ENCODE measurements at regions not wholly inside any gene's neighbourhood (a gene's known extent, or its start where the extent isn't known, plus 50 kb on each side); places are given as distances from the start of the nearest gene placed in this dataset.
"Not testable (repeated sequence)": the region's sequence is repeated elsewhere in the genome, so short reads cannot be mapped to it uniquely, and the experiment has no call there.

GRCh38 chr2:182595650-182596049, 120.4 kb upstream of the DNAJC10 start:
- no peak for DNase-seq (ENCODE audit: low read depth)

- no peak for DNase-seq (ENCODE audit: low read depth)
Measured at GRCh38 chr2:182597570-182598295, 118.3 kb upstream of the DNAJC10 start.

GRCh38 chr2:182598626-182599025, 117.4 kb upstream of the DNAJC10 start:
- DNase-seq (ENCODE audit: low read depth), result no peak

- DNase-seq (ENCODE audit: low read depth), result no peak
Measured at GRCh38 chr2:182605166-182605565, 110.9 kb upstream of the DNAJC10 start.

- no peak for DNase-seq (ENCODE audit: low read depth)
Measured at GRCh38 chr2:182606728-182607681, 109.1 kb upstream of the DNAJC10 start.

- DNase-seq (ENCODE audit: low read depth), result no peak
Measured at GRCh38 chr2:182608181-182608845, 107.7 kb upstream of the DNAJC10 start.

- DNase-seq (ENCODE audit: low read depth), result not testable (repeated sequence)
Measured at GRCh38 chr2:182609005-182609404, 107.1 kb upstream of the DNAJC10 start.

- no peak for DNase-seq (ENCODE audit: low read depth)
Measured at GRCh38 chr2:182610231-182610630, 105.8 kb upstream of the DNAJC10 start.

- DNase-seq (ENCODE audit: low read depth), result no peak
Measured at GRCh38 chr2:182611009-182611408, 105.0 kb upstream of the DNAJC10 start.

GRCh38 chr2:182615036-182615435, 101.0 kb upstream of the DNAJC10 start:
- no peak for DNase-seq (ENCODE audit: low read depth)

GRCh38 chr2:182616471-182617393, 99.3 kb upstream of the DNAJC10 start:
- no peak for DNase-seq (ENCODE audit: low read depth)

- DNase-seq (ENCODE audit: low read depth), result no peak
Measured at GRCh38 chr2:182618672-182619079, 97.4 kb upstream of the DNAJC10 start.

GRCh38 chr2:182619276-182619675, 96.8 kb upstream of the DNAJC10 start:
- DNase-seq (ENCODE audit: low read depth), result no peak

GRCh38 chr2:182621191-182621590, 94.9 kb upstream of the DNAJC10 start:
- DNase-seq (ENCODE audit: low read depth), result no peak

- no peak for DNase-seq (ENCODE audit: low read depth)
Measured at GRCh38 chr2:182621810-182622209, 94.2 kb upstream of the DNAJC10 start.

GRCh38 chr2:182622231-182622630, 93.8 kb upstream of the DNAJC10 start:
- no peak for DNase-seq (ENCODE audit: low read depth)

- DNase-seq (ENCODE audit: low read depth), result no peak
Measured at GRCh38 chr2:182625814-182626213, 90.2 kb upstream of the DNAJC10 start.

GRCh38 chr2:182628916-182629315, 87.1 kb upstream of the DNAJC10 start:
- DNase-seq (ENCODE audit: low read depth), result no peak

GRCh38 chr2:182630207-182630606, 85.8 kb upstream of the DNAJC10 start:
- DNase-seq (ENCODE audit: low read depth), result no peak

GRCh38 chr2:182631299-182631698, 84.8 kb upstream of the DNAJC10 start:
- DNase-seq (ENCODE audit: low read depth), result no peak

GRCh38 chr2:182634386-182634785, 81.7 kb upstream of the DNAJC10 start:
- DNase-seq (ENCODE audit: low read depth), result no peak
